B cell (primary cell): ENCODE measurements at regions not wholly inside any gene's neighbourhood (a gene's known extent, or its start where the extent isn't known, plus 50 kb on each side); places are given as distances from the start of the nearest gene placed in this dataset.
"Not testable (repeated sequence)": the region's sequence is repeated elsewhere in the genome, so short reads cannot be mapped to it uniquely, and the experiment has no call there.

Source experiments
- ATAC-seq: fragments of 200-7000 bp; cut with Tn5 transposase; one replicate; pipeline ENCODE4 v1.10.0; 2021; ENCODE audit warnings: low read depth, mild to moderate bottlenecking, moderate number of reproducible peaks, moderate library complexity
- CTCF ChIA-PET: fragments of 350-600 bp; sonication (Branson Sonifier 250); formaldehyde crosslinking; loops from one replicate; lab custom pipeline; 2021; ENCODE audit warnings: antibody characterized with exemption, inconsistent platforms; lab: Charles Lee
- POLR2A ChIA-PET: fragments of 350-600 bp; sonication (Branson Sonifier 250); formaldehyde crosslinking; loops from one replicate; lab custom pipeline; 2021; ENCODE audit warnings: antibody characterized with exemption; lab: Charles Lee
- DNase-seq: peaks from one replicate; pipeline ENCODE4 v3.0.0; 2013
- H2AFZ ChIP-seq: 2 replicates; pipeline ENCODE4 v1.6.1; 2012; ENCODE audit warnings: mild to moderate bottlenecking, low read depth, low read length; ENCODE audit not compliant: insufficient read depth, poor library complexity, severe bottlenecking
- H3K27ac ChIP-seq, 2 donors: 1 replicate in 1 of 2; 2 replicates in 1 of 2; pipeline ENCODE4 v1.5.1; 2012 to 2013; ENCODE audit warnings: low read length in 2 of 2, mild to moderate bottlenecking in 2 of 2, moderate library complexity in 1 of 2
- H3K27me3 ChIP-seq, 4 experiments: fragments of 200-600 bp in 1 of 4; sonication (generic) in 1 of 4; replicated peaks in 1 of 4; 1 replicate in 2 of 4; 2 replicates in 2 of 4; pipeline versions ENCODE4 v1.6.1 to v1.7.0; 2013 to 2016; ENCODE audit warnings: low read length in 3 of 4, mild to moderate bottlenecking in 2 of 4, mixed read lengths in 1 of 4, moderate library complexity in 1 of 4; ENCODE audit not compliant: insufficient read depth in 4 of 4, control insufficient read depth in 3 of 4; ENCODE audit errors: control extremely low read depth in 1 of 4
- H3K36me3 ChIP-seq, 2 experiments: replicated peaks in 1 of 2; 1 replicate in 1 of 2; 2 replicates in 1 of 2; pipeline versions ENCODE4 v1.6.1 to v1.7.1; 2013; ENCODE audit warnings: low read length in 1 of 2; ENCODE audit not compliant: insufficient read depth in 2 of 2, control insufficient read depth in 1 of 2; ENCODE audit errors: control extremely low read depth in 1 of 2, extremely low read depth in 1 of 2
- H3K4me1 ChIP-seq, 2 donors: fragments of 200-600 bp in 1 of 2; sonication (generic) in 1 of 2; 1 replicate in 1 of 2; 2 replicates in 1 of 2; pipeline versions ENCODE4 v1.5.1 to v1.6.1; 2013 to 2017; ENCODE audit warnings: low read length in 2 of 2; ENCODE audit not compliant: control insufficient read depth in 2 of 2, insufficient read depth in 2 of 2
- H3K4me2 ChIP-seq: replicated peaks from 2 replicates; pipeline ENCODE3; 2012; ENCODE audit warnings: mild to moderate bottlenecking, low read depth, low read length; ENCODE audit not compliant: poor library complexity, severe bottlenecking
- H3K4me3 ChIP-seq, 5 experiments: fragments of 200-600 bp in 1 of 5; sonication (generic) in 1 of 5; 1 replicate in 3 of 5; 2 replicates in 2 of 5; pipeline versions ENCODE4 v1.5.1 to v1.7.0; 2011 to 2016; ENCODE audit warnings: low read length in 4 of 5, mild to moderate bottlenecking in 4 of 5, low read depth in 2 of 5, control low read depth in 1 of 5, moderate library complexity in 1 of 5; ENCODE audit not compliant: insufficient read depth in 1 of 5; ENCODE audit errors: control extremely low read depth in 1 of 5, extremely low read depth in 1 of 5
- H3K79me2 ChIP-seq: fragments of 200-600 bp; sonication (generic); one replicate; pipeline ENCODE4 v1.6.0; 2016; ENCODE audit warnings: low read length; ENCODE audit not compliant: control insufficient read depth, insufficient read depth
- H3K9ac ChIP-seq: fragments of 200-600 bp; sonication (generic); 2 replicates; pipeline ENCODE4 v1.6.1; 2017; ENCODE audit warnings: mild to moderate bottlenecking, low read length, moderate library complexity
- H3K9me3 ChIP-seq, 3 donors: one replicate each; pipeline versions ENCODE4 v1.6.1 to v1.7.1; 2013; ENCODE audit warnings: low read length in 2 of 3; ENCODE audit not compliant: control insufficient read depth in 2 of 3, insufficient read depth in 1 of 3; ENCODE audit errors: control extremely low read depth in 1 of 3
- H4K20me1 ChIP-seq: 2 replicates; pipeline ENCODE4 v1.6.0; 2012; ENCODE audit warnings: mild to moderate bottlenecking, low read length; ENCODE audit not compliant: insufficient read depth, control insufficient read depth, poor library complexity, severe bottlenecking
- H3K27ac Mint-ChIP-seq: one replicate; pipeline ENCODE4 v1.8.0; 2021; ENCODE audit warnings: mixed read lengths
- H3K27me3 Mint-ChIP-seq: one replicate; pipeline ENCODE4 v1.8.0; 2021; ENCODE audit warnings: mixed read lengths
- H3K4me1 Mint-ChIP-seq: one replicate; pipeline ENCODE4 v1.8.0; 2021; ENCODE audit warnings: mixed read lengths
- H3K4me3 Mint-ChIP-seq: one replicate; pipeline ENCODE4 v1.8.0; 2021; ENCODE audit warnings: mixed read lengths
- H3K9me3 Mint-ChIP-seq: one replicate; pipeline ENCODE4 v1.8.0; 2022; ENCODE audit warnings: mixed read lengths; ENCODE audit not compliant: insufficient read depth
- WGBS: methylation state at CpG from one replicate; pipeline ENCODE4 v1.1.5; 2013; ENCODE audit warnings: missing lambda C conversion rate; ENCODE audit not compliant: insufficient coverage; 5-methylcytosine and 5-hydroxymethylcytosine counted together
- intact Hi-C: fragments of 100-400 bp; cut with micrococcal nuclease; formaldehyde crosslinking; loops from one replicate; pipeline ENCODE4 v1.10.0; 2022

DNA sequence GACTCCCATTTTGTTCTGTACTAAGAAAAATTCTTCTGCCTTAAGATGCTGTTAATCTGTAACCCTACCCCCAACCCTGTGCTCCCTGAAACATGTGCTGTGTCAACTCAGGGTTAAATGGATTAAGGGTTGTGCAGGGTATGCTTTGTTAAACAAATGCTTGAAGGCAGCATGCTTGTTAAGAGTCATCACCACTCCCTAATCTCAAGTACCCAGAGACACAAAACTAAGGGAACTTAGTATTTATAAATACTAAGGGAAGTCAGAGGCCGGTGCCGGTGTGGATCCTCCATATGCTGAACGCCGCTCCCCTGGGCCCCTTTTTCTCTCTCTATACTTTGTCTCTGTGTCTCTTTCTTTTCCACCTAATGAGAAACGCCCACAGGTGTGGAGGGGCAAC is 593.2 kb upstream of the HTR2C start:
- H3K79me2 ChIP-seq, H2AFZ ChIP-seq, POLR2A ChIA-PET: not testable (repeated sequence)

DNA sequence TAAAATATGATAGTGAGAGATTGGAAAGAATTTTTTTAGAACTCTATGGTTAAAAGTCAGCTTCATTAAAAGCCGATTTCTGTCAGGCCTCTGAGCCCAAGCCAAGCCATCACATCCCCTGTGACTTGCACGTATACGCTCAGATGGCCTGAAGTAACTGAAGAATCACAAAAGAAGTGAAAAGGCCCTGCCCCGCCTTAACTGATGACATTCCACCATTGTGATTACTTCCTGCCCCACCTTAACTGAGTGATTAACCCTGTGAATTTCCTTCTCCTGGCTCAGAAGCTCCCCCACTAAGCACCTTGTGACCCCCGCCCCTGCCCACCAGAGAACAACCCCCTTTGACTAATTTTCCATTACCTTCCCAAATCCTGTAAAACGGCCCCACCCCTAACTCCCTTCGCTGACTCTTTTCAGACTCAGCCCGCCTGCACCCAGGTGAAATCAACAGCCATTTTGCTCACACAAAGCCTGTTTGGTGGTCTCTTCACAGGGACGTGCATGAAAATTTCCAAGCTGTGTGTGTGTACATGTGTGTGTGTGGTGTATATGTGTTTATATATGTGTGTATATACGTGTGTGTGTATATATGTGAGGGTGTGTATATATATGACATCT is 595.5 kb upstream of the HTR2C start:
- DNase-seq, ATAC-seq, H3K27ac ChIP-seq, H3K4me3 Mint-ChIP-seq, H3K9me3 Mint-ChIP-seq, H3K27ac Mint-ChIP-seq, H3K4me2 ChIP-seq, H3K9me3 ChIP-seq, H3K36me3 ChIP-seq, intact Hi-C loops, H3K4me3 ChIP-seq, H3K27me3 Mint-ChIP-seq, H4K20me1 ChIP-seq, H3K79me2 ChIP-seq, H3K27me3 ChIP-seq, H3K4me1 ChIP-seq, H2AFZ ChIP-seq, POLR2A ChIA-PET, H3K9ac ChIP-seq, H3K4me1 Mint-ChIP-seq, CTCF ChIA-PET: not testable (repeated sequence)
- 100% methylated on average over 3 of the region's 10 CpGs for WGBS

More for the DNA sequence above, 593.2 kb upstream of the HTR2C start:
- DNase-seq, H3K9ac ChIP-seq, intact Hi-C loops, H3K27ac ChIP-seq, H3K9me3 ChIP-seq, H3K27ac Mint-ChIP-seq, H4K20me1 ChIP-seq, H3K4me3 ChIP-seq, H3K9me3 Mint-ChIP-seq, H3K4me3 Mint-ChIP-seq, H3K4me1 Mint-ChIP-seq, CTCF ChIA-PET, H3K4me1 ChIP-seq, H3K36me3 ChIP-seq, ATAC-seq, H3K27me3 ChIP-seq, H3K27me3 Mint-ChIP-seq, H3K4me2 ChIP-seq: not testable (repeated sequence)
- WGBS, result no CpG with 5 or more reads among the region's 5 CpGs
